ENCODE measurements at regions not wholly inside any gene's neighbourhood (a gene's known extent, or its start where the extent isn't known, plus 50 kb on each side); places are given as distances from the start of the nearest gene placed in this dataset.
"Not testable (repeated sequence)": the region's sequence is repeated elsewhere in the genome, so short reads cannot be mapped to it uniquely, and the experiment has no call there.

GRCh38 chr2:37806004-37806403 is 119.1 kb upstream of the RMDN2 start:
- DNase-seq (ENCODE audit: low spot score), result not testable (repeated sequence)

- DNase-seq (ENCODE audit: low spot score), result peak; percentile 41
Measured at GRCh38 chr2:37809525-37809924, 115.6 kb upstream of the RMDN2 start.

- no peak for DNase-seq (ENCODE audit: low spot score)
Measured at GRCh38 chr2:37809931-37810570, 115.0 kb upstream of the RMDN2 start.

GRCh38 chr2:37812414-37812813 is 112.7 kb upstream of the RMDN2 start:
- DNase-seq (ENCODE audit: low spot score), result peak; percentile 48

- no peak for DNase-seq (ENCODE audit: low spot score)
Measured at GRCh38 chr2:37812941-37813730, 112.0 kb upstream of the RMDN2 start.

GRCh38 chr2:37816036-37816435 is 109.1 kb upstream of the RMDN2 start:
- no peak for DNase-seq (ENCODE audit: low spot score)

GRCh38 chr2:37816686-37817085 is 108.4 kb upstream of the RMDN2 start:
- no peak for DNase-seq (ENCODE audit: low spot score)

GRCh38 chr2:37819186-37819585 is 105.9 kb upstream of the RMDN2 start:
- DNase-seq (ENCODE audit: low spot score), result peak; percentile 82

GRCh38 chr2:37820471-37820986 is 104.6 kb upstream of the RMDN2 start:
- DNase-seq (ENCODE audit: low spot score), result no peak

- DNase-seq (ENCODE audit: low spot score), result no peak
Measured at GRCh38 chr2:37825586-37825985, 99.5 kb upstream of the RMDN2 start.

- no peak for DNase-seq (ENCODE audit: low spot score)
Measured at GRCh38 chr2:37826611-37827010, 98.5 kb upstream of the RMDN2 start.

- DNase-seq (ENCODE audit: low spot score), result no peak
Measured at GRCh38 chr2:37827455-37827854, 97.6 kb upstream of the RMDN2 start.

- peak; percentile 60 for DNase-seq (ENCODE audit: low spot score)
Measured at GRCh38 chr2:37827911-37828511, 97.1 kb upstream of the RMDN2 start.

GRCh38 chr2:37829202-37829601 is 95.9 kb upstream of the RMDN2 start:
- peak; percentile 92 for DNase-seq (ENCODE audit: low spot score)

- DNase-seq (ENCODE audit: low spot score), result no peak
Measured at GRCh38 chr2:37829616-37830395, 95.3 kb upstream of the RMDN2 start.

GRCh38 chr2:37830636-37831035 is 94.5 kb upstream of the RMDN2 start:
- DNase-seq (ENCODE audit: low spot score), result no peak

- DNase-seq (ENCODE audit: low spot score), result no peak
Measured at GRCh38 chr2:37831081-37831780, 93.9 kb upstream of the RMDN2 start.

- DNase-seq (ENCODE audit: low spot score), result peak; percentile 76
Measured at GRCh38 chr2:37832590-37833197, 92.4 kb upstream of the RMDN2 start.

- no peak for DNase-seq (ENCODE audit: low spot score)
Measured at GRCh38 chr2:37833423-37833822, 91.7 kb upstream of the RMDN2 start.

GRCh38 chr2:37836270-37836669 is 88.8 kb upstream of the RMDN2 start:
- no peak for DNase-seq (ENCODE audit: low spot score)

GRCh38 chr2:37836711-37837110 is 88.4 kb upstream of the RMDN2 start:
- DNase-seq (ENCODE audit: low spot score), result no peak

Measured in AG20443 (cell line).